Jurkat, Clone E6-1 (cell line): ENCODE measurements at regions not wholly inside any gene's neighbourhood (a gene's known extent, or its start where the extent isn't known, plus 50 kb on each side); places are given as distances from the start of the nearest gene placed in this dataset.
"Not testable (repeated sequence)": the region's sequence is repeated elsewhere in the genome, so short reads cannot be mapped to it uniquely, and the experiment has no call there.

Experiments used
- DNase-seq: peaks from one replicate; pipeline ENCODE4 v3.0.0-alpha.2; 2011; ENCODE audit warnings: low read depth, low spot score
- H3K4me3 ChIP-seq: 2 replicates; pipeline ENCODE4 v1.5.1; 2011; ENCODE audit warnings: mild to moderate bottlenecking, low read length, control low read depth, moderate library complexity

GRCh38 chr18:71107244-71107643 lies 818.4 kb downstream of the SOCS6 start:
- DNase-seq: no peak
- no peak overlapping the region for H3K4me3 ChIP-seq

- DNase-seq: no peak
- H3K4me3 ChIP-seq: no peak overlapping the region
These were observed 817.9 kb downstream of the SOCS6 start for GRCh38 chr18:71106701-71107100.

- no peak overlapping the region for H3K4me3 ChIP-seq
- DNase-seq: no peak
These were observed 817.2 kb downstream of the SOCS6 start for GRCh38 chr18:71105994-71106546.

GRCh38 chr18:71105078-71105819 lies 816.4 kb downstream of the SOCS6 start:
- no peak for DNase-seq
- no peak overlapping the region for H3K4me3 ChIP-seq

- no peak overlapping the region for H3K4me3 ChIP-seq
- no peak for DNase-seq
These were observed 790.8 kb downstream of the SOCS6 start for GRCh38 chr18:71079606-71080005.

GRCh38 chr18:71077451-71077850 lies 788.6 kb downstream of the SOCS6 start:
- H3K4me3 ChIP-seq: no peak overlapping the region
- DNase-seq: no peak

- H3K4me3 ChIP-seq: no peak overlapping the region
- no peak for DNase-seq
These were observed 786.3 kb downstream of the SOCS6 start for GRCh38 chr18:71075147-71075546.

GRCh38 chr18:71068338-71068737 lies 779.5 kb downstream of the SOCS6 start:
- DNase-seq: no peak
- H3K4me3 ChIP-seq: no peak overlapping the region

GRCh38 chr18:71049893-71050292 lies 761.0 kb downstream of the SOCS6 start:
- H3K4me3 ChIP-seq: no peak overlapping the region

GRCh38 chr18:71047882-71048281 lies 759.0 kb downstream of the SOCS6 start:
- DNase-seq: no peak

More at GRCh38 chr18:71049893-71050292, 761.0 kb downstream of the SOCS6 start:
- no peak for DNase-seq

GRCh38 chr18:71045331-71046065 lies 756.7 kb downstream of the SOCS6 start:
- no peak for DNase-seq
- H3K4me3 ChIP-seq: no peak overlapping the region

More at GRCh38 chr18:71047882-71048281, 759.0 kb downstream of the SOCS6 start:
- no peak overlapping the region for H3K4me3 ChIP-seq

- DNase-seq: no peak
- no peak overlapping the region for H3K4me3 ChIP-seq
These were observed 751.3 kb downstream of the SOCS6 start for GRCh38 chr18:71040161-71040560.

- no peak overlapping the region for H3K4me3 ChIP-seq
- no peak for DNase-seq
These were observed 749.4 kb downstream of the SOCS6 start for GRCh38 chr18:71038196-71038595.

GRCh38 chr18:71036783-71037182 lies 747.9 kb downstream of the SOCS6 start:
- DNase-seq: no peak
- H3K4me3 ChIP-seq: no peak overlapping the region

GRCh38 chr18:71031296-71032191 lies 742.7 kb downstream of the SOCS6 start:
- not testable (repeated sequence) for H3K4me3 ChIP-seq

GRCh38 chr18:71030085-71030484 lies 741.2 kb downstream of the SOCS6 start:
- not testable (repeated sequence) for H3K4me3 ChIP-seq, DNase-seq

More at GRCh38 chr18:71031296-71032191, 742.7 kb downstream of the SOCS6 start:
- DNase-seq: not testable (repeated sequence)

GRCh38 chr18:71028285-71028762 lies 739.5 kb downstream of the SOCS6 start:
- H3K4me3 ChIP-seq: no peak overlapping the region
- no peak for DNase-seq

GRCh38 chr18:71027531-71027930 lies 738.7 kb downstream of the SOCS6 start:
- no peak overlapping the region for H3K4me3 ChIP-seq
- DNase-seq: no peak
